ENCODE measurements at regions not wholly inside any gene's neighbourhood (a gene's known extent, or its start where the extent isn't known, plus 50 kb on each side); places are given as distances from the start of the nearest gene placed in this dataset.

DNA sequence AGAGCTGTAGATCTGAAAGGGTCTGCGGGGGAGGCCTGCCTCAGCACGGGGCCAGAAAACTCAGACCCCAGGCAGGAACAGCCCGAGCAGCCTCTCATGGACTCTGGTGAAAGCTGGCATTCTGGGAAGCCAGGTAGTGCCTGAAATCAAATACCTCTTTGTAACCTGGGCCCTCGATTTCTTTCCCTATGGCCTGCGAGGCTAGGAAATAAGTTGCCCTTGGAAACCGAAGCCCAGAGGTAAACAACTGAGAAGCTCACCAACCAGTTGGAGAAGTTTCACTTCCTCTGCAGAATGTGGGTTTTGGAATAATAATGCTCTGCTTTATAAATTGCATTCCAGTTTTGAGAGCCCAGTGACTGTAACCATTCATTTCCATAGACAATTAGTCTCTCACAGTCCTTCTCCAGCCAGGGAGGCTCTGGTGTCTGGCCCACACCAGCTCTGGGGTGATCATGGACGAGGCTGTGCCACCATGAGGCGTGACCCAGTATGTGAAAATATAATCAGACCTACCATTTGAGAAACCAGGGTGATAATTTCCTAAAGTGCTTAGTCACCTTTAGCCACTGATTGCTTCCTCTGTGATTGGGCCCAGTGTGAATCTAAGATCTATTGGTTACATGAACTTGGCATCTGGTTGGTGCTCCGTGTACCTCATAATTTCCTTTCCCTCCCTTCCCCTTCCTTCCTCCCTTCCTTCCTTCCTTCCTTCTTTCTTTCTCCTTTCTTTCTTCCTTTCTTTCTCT, 133.1 kb upstream of the PELI1 start:
- TF ChIP-seq CTCF (IDR thresholded peaks at IDR 0.05) (no peak), POLR2A (IDR thresholded peaks at IDR 0.05) (no peak)
